Osteoblast (primary cell): ENCODE measurements at regions not wholly inside any gene's neighbourhood (a gene's known extent, or its start where the extent isn't known, plus 50 kb on each side); places are given as distances from the start of the nearest gene placed in this dataset.

Experiments used
- DNase-seq: peaks from one replicate; pipeline ENCODE4 v3.0.0; 2011; ENCODE audit warnings: low spot score, mixed read lengths; ENCODE audit not compliant: insufficient read length; ENCODE audit errors: missing footprints
- H2AFZ ChIP-seq: 2 replicates; pipeline ENCODE4 v1.6.0; 2011; ENCODE audit warnings: mild to moderate bottlenecking, low read length
- H3K27ac ChIP-seq: 2 replicates; pipeline ENCODE4 v1.5.1; 2011; ENCODE audit warnings: mild to moderate bottlenecking, low read depth, low read length, moderate library complexity
- H3K27me3 ChIP-seq: 2 replicates; pipeline ENCODE4 v1.6.0; 2012; ENCODE audit warnings: mild to moderate bottlenecking, control low read depth, inconsistent platforms, low read length, moderate library complexity; ENCODE audit not compliant: insufficient read depth
- H3K36me3 ChIP-seq: 2 replicates; pipeline ENCODE4 v1.5.1; 2011; ENCODE audit warnings: mild to moderate bottlenecking, low read length, control low read depth, moderate library complexity; ENCODE audit not compliant: insufficient read depth
- H3K4me1 ChIP-seq: 2 replicates; pipeline ENCODE4 v1.5.1; 2011; ENCODE audit warnings: mild to moderate bottlenecking, low read length, control low read depth, moderate library complexity; ENCODE audit not compliant: insufficient read depth
- H3K4me2 ChIP-seq: 2 replicates; pipeline ENCODE4 v1.6.0; 2011; ENCODE audit warnings: mild to moderate bottlenecking, low read length; ENCODE audit not compliant: insufficient read depth
- H3K4me3 ChIP-seq: fragments of 200-600 bp; sonication (generic); 3 replicates; pipeline ENCODE4 v1.5.1; 2012; ENCODE audit warnings: mild to moderate bottlenecking, low read length, inconsistent platforms; ENCODE audit not compliant: insufficient read depth
- H3K79me2 ChIP-seq: 2 replicates; pipeline ENCODE4 v1.6.0; 2012; ENCODE audit warnings: mild to moderate bottlenecking, low read length, control low read depth, inconsistent platforms; ENCODE audit not compliant: insufficient read depth
- H3K9me3 ChIP-seq: 2 replicates; pipeline ENCODE4 v1.5.1; 2011; ENCODE audit warnings: low read depth, low read length, control low read depth
- H4K20me1 ChIP-seq: 2 replicates; pipeline ENCODE4 v1.6.0; 2012; ENCODE audit warnings: mild to moderate bottlenecking, low read length, control low read depth; ENCODE audit not compliant: insufficient read depth
- CTCF ChIP-seq: IDR thresholded peaks from 2 replicates; pipeline ENCODE4 v1.5.1; 2011; ENCODE audit warnings: mild to moderate bottlenecking, low read depth, low read length, moderate library complexity; ENCODE audit errors: extremely low read depth

GRCh38 chr5:54673523-54674225, 156.1 kb downstream of the SNX18 start:
- H3K4me3 ChIP-seq = no peak overlapping the region
- no peak for TF ChIP-seq CTCF

GRCh38 chr5:54672871-54673270, 155.3 kb downstream of the SNX18 start:
- Histone ChIP-seq H3K4me1 (peaks cover 31% of the 10 kb centered on the region), H4K20me1 (no peaks in the 10 kb centered on the region), H2AFZ (no peak overlapping the region), H3K27me3 (no peaks in the 10 kb centered on the region), H3K9me3 (no peaks in the 10 kb centered on the region), H3K27ac (no peak overlapping the region), H3K79me2 (no peaks in the 10 kb centered on the region), H3K4me3 (no peak overlapping the region), H3K36me3 (no peaks in the 10 kb centered on the region), H3K4me2 (no peak overlapping the region)
- no peak for TF ChIP-seq CTCF
- no peak for DNase-seq

More at GRCh38 chr5:54673523-54674225, 156.1 kb downstream of the SNX18 start:
- H3K4me1 ChIP-seq = peaks cover 31% of the 10 kb centered on the region
- H2AFZ ChIP-seq = no peak overlapping the region
- H3K4me2 ChIP-seq = no peak overlapping the region
- no peaks in the 10 kb centered on the region for H3K79me2 ChIP-seq
- H3K36me3 ChIP-seq = no peaks in the 10 kb centered on the region
- DNase-seq = no peak
- no peaks in the 10 kb centered on the region for H3K27me3 ChIP-seq
- no peaks in the 10 kb centered on the region for H4K20me1 ChIP-seq
- H3K9me3 ChIP-seq = no peaks in the 10 kb centered on the region
- H3K27ac ChIP-seq = no peak overlapping the region

GRCh38 chr5:54671681-54672080, 154.1 kb downstream of the SNX18 start:
- peaks cover 36% of the 10 kb centered on the region for H3K4me1 ChIP-seq

More at GRCh38 chr5:54671681-54672080, 154.1 kb downstream of the SNX18 start:
- no peak overlapping the region for H3K4me2 ChIP-seq
- H4K20me1 ChIP-seq = no peaks in the 10 kb centered on the region
- no peaks in the 10 kb centered on the region for H3K36me3 ChIP-seq
- no peak for DNase-seq
- no peak overlapping the region for H3K4me3 ChIP-seq
- H2AFZ ChIP-seq = peak overlapping the region; percentile 26
- no peaks in the 10 kb centered on the region for H3K9me3 ChIP-seq
- H3K79me2 ChIP-seq = no peaks in the 10 kb centered on the region
- peak overlapping the region; percentile 63 for H3K27ac ChIP-seq
- H3K27me3 ChIP-seq = no peaks in the 10 kb centered on the region
- TF ChIP-seq CTCF = no peak
